Activated naive CD4-positive, alpha-beta T cell treated with Interleukin-2 at 50 U/mL for 16 hours (primary cell): ENCODE measurements at regions not wholly inside any gene's neighbourhood (a gene's known extent, or its start where the extent isn't known, plus 50 kb on each side); places are given as distances from the start of the nearest gene placed in this dataset.

Experiments used
- DNase-seq: peaks from one replicate; pipeline ENCODE4 v3.0.0-alpha.2; 2020

DNA sequence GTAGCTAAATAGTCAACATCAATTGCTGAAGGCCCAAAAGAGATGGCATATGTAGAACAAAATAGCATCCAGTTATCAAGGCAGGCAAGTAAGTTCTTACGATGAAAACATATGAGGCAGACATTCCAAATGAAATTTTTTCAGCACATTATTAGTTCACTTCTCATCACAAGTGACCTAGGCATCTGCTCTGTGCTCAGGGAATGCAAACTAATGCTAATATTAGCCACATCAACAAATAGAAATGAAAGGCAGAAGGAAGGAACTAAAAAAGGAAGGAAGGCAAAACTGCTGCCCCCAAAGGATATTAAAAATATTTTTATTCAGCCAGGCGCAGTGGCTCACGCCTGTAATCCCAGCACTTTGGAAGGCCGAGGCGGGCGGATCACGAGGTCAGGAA lies 51.2 kb upstream of the ROCK1 start:
- DNase-seq, result no peak

- no peak for DNase-seq
These were observed 52.3 kb upstream of the ROCK1 start for GRCh38 chr18:21163647-21164547.

DNA sequence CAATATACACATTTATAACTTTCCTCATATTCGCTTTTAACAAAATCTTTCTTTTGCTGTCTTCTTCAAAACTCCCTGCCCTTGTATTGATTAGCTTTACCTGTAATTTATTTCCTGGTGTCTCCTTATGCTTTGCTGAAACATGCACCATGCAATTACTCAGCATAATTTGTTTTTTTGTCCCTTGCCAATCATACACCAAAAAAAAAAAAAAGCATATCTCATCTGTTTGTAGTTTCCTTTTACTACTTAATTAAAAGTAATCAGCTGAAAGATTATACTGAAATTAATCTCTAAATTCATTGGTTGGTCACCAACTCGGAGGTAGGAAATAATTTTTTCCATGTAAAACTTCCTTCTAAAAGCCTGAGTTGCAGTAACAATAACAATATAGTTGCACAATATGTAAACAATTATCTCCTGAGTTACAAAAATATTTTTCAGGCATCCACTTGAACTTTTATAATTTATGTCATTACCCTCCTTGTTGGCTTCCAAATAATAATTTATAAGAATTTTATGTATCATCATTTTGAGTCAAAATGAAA lies 53.0 kb upstream of the ROCK1 start:
- no peak for DNase-seq

- no peak for DNase-seq
These were observed 56.2 kb upstream of the ROCK1 start for GRCh38 chr18:21167641-21168377.

DNA sequence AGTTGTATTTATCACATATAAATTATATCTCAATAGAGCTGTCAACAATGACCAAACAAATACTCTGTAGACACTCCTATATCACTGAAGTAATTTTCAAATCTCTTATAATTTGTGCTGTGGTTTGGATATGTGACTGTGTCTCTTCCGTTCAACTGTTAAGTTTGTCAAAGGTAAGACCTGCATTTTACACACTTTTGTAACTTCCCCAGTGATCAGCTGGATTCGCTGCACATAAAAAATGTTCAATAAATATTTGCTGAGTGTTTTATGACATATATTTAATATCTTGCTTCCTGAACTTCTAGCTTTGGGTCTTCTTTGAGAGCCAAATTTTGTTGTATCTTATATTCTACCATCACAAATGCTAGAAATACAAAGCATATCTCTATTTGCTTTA lies 57.3 kb upstream of the ROCK1 start:
- DNase-seq, result no peak

- no peak for DNase-seq
These were observed 64.2 kb upstream of the GREB1L start for GRCh38 chr18:21177822-21178221.

- DNase-seq, result peak; percentile 23
These were observed 62.3 kb upstream of the GREB1L start for GRCh38 chr18:21179590-21180220.

- no peak for DNase-seq
These were observed 61.4 kb upstream of the GREB1L start for GRCh38 chr18:21180588-21180987.

DNA sequence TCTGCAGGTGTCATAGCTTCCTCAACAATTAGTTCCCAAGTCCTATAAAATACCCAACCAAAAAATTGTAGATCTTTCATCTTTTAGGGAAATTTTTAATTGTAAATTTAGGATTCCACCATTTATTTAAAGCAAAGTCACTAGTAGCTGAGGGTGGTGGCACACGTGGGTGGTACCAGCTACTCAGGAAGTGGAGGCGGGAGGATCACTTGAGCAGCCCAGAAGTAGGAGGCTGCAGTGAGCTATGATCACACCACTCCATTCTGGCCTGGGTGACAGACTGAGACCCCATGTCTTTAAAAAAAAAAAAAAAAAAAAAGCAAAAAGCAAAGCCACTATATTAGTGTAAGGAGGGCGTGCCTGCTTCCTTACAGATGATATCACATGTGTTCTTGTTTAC lies 60.3 kb upstream of the GREB1L start:
- no peak for DNase-seq

DNA sequence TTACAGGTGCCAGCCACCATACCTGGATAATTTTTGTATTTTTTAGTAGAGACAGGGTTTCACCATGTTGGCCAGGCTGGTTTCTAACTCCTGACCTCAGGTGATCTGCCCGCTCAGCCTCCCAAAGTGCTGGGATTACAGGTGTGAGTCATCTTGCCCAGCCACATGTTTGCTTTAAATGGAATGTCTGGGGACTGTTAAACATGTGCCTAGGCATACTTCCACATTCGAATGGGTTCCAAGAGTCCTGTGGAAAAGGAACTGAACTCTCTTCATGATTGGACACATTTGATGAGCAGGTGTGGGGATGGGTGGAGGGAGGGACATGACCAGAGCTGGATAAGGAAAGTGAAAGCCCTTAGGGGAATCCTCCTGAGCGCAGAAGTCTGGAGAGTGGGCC lies 58.4 kb upstream of the GREB1L start:
- DNase-seq, result no peak

DNA sequence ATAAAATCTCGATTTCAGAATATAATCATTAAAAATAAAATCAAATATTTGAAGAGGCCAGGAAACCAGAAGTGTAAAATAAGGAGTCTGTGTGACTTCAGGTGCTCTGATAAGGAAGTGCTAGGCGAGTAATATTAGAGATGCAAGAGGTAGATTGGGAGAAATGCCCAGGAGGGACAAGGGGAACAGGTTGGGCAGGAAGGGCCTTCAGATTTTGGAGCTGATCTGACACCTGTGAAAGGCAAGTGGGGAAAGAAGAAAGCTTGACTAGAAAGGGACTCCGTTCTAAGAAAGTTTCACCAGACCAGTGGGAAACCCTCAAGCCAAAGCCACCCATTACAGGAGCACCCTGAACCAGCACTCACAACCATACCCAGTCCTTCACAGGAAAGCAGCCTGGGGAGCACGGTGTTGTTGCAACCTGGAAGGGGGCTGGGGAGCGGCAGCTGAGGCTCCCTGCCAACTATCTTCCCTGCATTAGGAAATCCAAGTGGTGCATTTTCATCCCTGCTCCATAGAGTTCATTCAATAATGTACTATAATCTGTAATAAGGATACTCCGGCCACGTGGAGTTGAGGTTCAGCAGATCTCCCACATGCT lies 57.5 kb upstream of the GREB1L start:
- DNase-seq, result no peak

DNA sequence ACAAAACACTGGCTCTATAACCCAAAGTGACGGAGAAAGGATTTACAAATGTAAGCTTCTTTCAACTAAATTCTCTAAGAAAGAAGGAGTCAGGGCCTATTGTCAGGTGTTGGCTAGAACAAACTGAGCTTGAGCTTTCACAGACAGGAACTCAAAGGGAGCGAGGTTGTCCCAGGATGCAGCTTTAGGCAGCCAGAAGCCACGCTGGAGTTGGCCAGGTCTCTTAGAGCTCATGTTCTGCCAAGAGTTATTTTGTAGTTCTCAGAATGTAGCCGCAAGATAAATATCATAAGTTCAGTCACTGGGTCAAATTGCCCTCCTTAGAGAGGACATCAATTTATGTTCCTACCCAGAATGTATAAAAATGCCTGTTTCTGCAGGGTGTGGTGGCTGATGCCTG lies 54.1 kb upstream of the GREB1L start:
- DNase-seq, result no peak

DNA sequence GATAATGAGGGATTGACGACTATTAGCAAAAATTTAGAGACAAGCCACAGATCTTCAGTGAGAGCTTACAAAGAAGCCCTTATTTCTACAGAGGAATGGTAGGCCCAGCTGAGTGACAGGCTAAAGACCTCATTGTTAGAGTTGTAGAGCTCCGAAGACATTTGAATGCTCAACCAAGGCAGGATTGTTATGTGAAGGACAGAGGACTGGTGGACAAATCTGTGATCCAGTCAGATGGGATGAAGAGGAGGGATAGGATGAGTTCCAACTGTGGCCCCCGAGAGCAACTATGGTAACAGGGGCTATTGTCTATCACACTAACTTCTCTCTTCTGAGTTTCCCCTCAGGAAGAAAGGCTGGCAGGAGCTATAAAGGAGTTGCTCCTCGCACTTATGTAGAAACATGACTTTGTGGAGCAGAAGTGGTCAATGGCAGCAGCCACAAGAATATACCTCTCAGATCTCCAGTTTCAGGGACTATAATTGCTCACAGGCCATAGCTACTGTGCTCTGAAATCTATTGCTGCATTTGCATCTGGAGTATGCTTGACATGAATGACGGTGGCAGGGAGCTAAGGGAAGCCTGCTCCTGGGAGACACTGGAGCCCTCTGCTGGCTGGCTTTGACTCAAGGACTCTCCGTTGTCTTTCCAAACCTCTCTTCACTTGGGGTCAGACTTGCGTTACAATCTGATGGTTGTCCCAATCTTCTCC lies 50.3 kb upstream of the GREB1L start:
- DNase-seq, result no peak
